ENCODE measurements at regions not wholly inside any gene's neighbourhood (a gene's known extent, or its start where the extent isn't known, plus 50 kb on each side); places are given as distances from the start of the nearest gene placed in this dataset.

DNA sequence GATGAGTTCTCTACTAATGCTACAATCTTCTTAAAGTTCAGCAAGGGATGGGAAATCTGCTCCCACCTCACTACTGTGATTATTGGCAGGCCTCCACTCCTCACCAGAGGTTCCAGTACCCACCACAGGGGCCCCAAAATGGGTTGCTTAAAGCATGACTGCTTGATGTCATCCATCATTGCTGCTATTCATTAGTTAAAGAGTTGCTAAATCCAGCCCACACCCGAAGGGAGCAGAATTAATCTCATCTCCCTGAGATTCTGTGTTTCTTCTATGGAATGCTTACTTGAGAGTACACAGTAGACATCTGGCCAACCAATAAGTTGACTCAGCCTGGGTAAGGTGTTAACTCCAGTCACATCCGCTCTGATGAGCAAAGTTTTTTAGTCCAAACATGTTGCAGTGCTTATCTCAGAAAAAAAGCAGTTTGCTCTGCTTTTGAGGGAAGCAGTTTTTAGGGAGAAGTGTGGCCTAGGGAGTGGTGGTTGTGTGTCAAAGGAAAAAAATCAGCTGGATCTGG is 690.2 kb upstream of the POU3F3 start:
- ATAC-seq (ENCODE audit: poor library complexity) = no peak
- CTCF ChIA-PET = no interaction called here
- H3K27ac Mint-ChIP-seq = no peak overlapping the region

DNA sequence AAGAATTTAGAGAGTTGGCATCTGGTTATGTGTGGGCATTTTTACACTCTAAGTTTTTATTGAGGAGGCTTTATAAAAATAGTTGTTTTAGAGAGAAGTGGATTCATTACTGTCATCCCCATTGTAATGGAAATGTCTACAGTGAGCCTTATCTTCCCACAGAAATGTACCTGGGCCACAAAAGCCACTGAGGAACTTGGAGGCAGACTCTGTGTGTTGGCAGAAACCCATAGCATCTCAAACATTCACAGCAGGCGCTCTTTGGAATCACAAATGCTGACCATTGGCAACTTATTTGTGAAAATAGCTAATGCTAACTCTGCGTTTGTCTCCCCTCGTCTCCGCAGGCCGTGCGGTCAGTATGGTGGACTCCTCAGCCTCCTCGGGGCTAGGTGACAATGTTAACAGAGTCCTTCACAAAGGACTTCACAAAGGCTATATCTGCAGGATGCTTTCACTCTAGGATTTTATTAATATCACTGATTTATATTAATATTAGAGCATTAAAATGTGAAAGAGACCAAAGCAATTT is 689.1 kb upstream of the POU3F3 start:
- TF ChIP-seq, protein P1, sequence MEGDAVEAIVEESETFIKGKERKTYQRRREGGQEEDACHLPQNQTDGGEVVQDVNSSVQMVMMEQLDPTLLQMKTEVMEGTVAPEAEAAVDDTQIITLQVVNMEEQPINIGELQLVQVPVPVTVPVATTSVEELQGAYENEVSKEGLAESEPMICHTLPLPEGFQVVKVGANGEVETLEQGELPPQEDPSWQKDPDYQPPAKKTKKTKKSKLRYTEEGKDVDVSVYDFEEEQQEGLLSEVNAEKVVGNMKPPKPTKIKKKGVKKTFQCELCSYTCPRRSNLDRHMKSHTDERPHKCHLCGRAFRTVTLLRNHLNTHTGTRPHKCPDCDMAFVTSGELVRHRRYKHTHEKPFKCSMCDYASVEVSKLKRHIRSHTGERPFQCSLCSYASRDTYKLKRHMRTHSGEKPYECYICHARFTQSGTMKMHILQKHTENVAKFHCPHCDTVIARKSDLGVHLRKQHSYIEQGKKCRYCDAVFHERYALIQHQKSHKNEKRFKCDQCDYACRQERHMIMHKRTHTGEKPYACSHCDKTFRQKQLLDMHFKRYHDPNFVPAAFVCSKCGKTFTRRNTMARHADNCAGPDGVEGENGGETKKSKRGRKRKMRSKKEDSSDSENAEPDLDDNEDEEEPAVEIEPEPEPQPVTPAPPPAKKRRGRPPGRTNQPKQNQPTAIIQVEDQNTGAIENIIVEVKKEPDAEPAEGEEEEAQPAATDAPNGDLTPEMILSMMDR (IDR thresholded peaks at IDR 0.05) = no peak
- no peaks in the 10 kb centered on the region for H3K27me3 Mint-ChIP-seq

More for the DNA sequence above, 690.2 kb upstream of the POU3F3 start:
- DNase-seq = no peak
- H3K36me3 ChIP-seq (ENCODE audit: insufficient read depth, low read length) = no peaks in the 10 kb centered on the region
- intact Hi-C loops (cut with DNase I, micrococcal nuclease) = no loop called here
- Mint-ChIP-seq H3K9me3 (no peaks in the 10 kb centered on the region), H3K27me3 (no peaks in the 10 kb centered on the region), H3K4me3 (no peak overlapping the region), H3K36me3 (ENCODE audit: low read depth) (no peaks in the 10 kb centered on the region), H3K4me1 (ENCODE audit: low read depth) (no peaks in the 10 kb centered on the region)
- H3K27me3 ChIP-seq (ENCODE audit: control insufficient read depth in 1 of 2, insufficient read depth in 2 of 2, low read length in 2 of 2) = no peaks in the 10 kb centered on the region
- H3K9me3 ChIP-seq (ENCODE audit: control insufficient read depth in 1 of 2, insufficient read depth in 1 of 2, low read length in 2 of 2) = peaks cover 0 to 5% of the 10 kb centered on the region in 2 experiments
- no peak overlapping the region for H3K27ac ChIP-seq (ENCODE audit: low read depth in 1 of 2, low read length in 2 of 2)
- no peak overlapping the region for H3K4me3 ChIP-seq (ENCODE audit: low read length)
- H3K4me1 ChIP-seq (ENCODE audit: insufficient read depth, low read length) = no peaks in the 10 kb centered on the region
- POLR2A ChIA-PET = no interaction called here
- TF ChIP-seq, protein P1 (IDR thresholded peaks at IDR 0.05) = no peak

DNA sequence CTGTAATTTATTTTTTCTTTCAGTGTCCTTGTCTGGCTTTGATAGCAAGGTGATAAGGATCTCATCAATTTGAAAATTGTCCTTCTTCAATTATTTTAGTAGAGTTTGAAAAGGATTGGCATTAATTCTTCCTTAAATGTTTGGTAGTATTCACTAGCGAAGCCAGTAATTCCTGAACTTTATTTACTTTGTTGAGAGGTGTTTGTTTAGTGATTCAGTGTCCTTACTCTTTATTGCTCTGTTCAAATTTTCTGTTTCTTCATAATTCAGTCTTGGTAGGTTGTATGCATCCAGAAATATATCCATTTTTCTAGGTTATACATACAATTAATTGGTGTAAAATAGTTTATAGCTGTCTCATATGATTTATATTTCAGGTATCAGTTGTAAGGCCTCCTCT is 676.7 kb upstream of the POU3F3 start:
- DNase-seq (no peak), ATAC-seq (ENCODE audit: poor library complexity) (no peak)
- Mint-ChIP-seq H3K4me3 (no peak overlapping the region), H3K4me1 (ENCODE audit: low read depth) (no peaks in the 10 kb centered on the region), H3K27ac (no peak overlapping the region), H3K36me3 (ENCODE audit: low read depth) (no peaks in the 10 kb centered on the region), H3K27me3 (no peaks in the 10 kb centered on the region), H3K9me3 (peaks cover 3% of the 10 kb centered on the region)
- Histone ChIP-seq H3K4me1 (ENCODE audit: insufficient read depth, low read length) (no peaks in the 10 kb centered on the region), H3K27me3 (ENCODE audit: control insufficient read depth in 1 of 2, insufficient read depth in 2 of 2, low read length in 2 of 2) (no peaks in the 10 kb centered on the region), H3K27ac (ENCODE audit: low read depth in 1 of 2, low read length in 2 of 2) (no peak overlapping the region), H3K4me3 (ENCODE audit: low read length) (no peak overlapping the region), H3K36me3 (ENCODE audit: insufficient read depth, low read length) (no peaks in the 10 kb centered on the region), H3K9me3 (ENCODE audit: control insufficient read depth in 1 of 2, insufficient read depth in 1 of 2, low read length in 2 of 2) (peaks cover 6 to 8% of the 10 kb centered on the region in 2 experiments)
- ChIA-PET CTCF (no interaction called here), POLR2A (no interaction called here)
- intact Hi-C loops (cut with DNase I, micrococcal nuclease) = no loop called here
- TF ChIP-seq, protein P1 (IDR thresholded peaks at IDR 0.05) = no peak

More for the DNA sequence above, 689.1 kb upstream of the POU3F3 start:
- Histone ChIP-seq H3K27me3 (ENCODE audit: control insufficient read depth in 1 of 2, insufficient read depth in 2 of 2, low read length in 2 of 2) (no peaks in the 10 kb centered on the region), H3K4me3 (ENCODE audit: low read length) (no peak overlapping the region), H3K36me3 (ENCODE audit: insufficient read depth, low read length) (no peaks in the 10 kb centered on the region), H3K9me3 (ENCODE audit: control insufficient read depth in 1 of 2, insufficient read depth in 1 of 2, low read length in 2 of 2) (peaks cover 0 to 5% of the 10 kb centered on the region in 2 experiments), H3K4me1 (ENCODE audit: insufficient read depth, low read length) (no peaks in the 10 kb centered on the region), H3K27ac (ENCODE audit: low read depth in 1 of 2, low read length in 2 of 2) (no peak overlapping the region)
- Mint-ChIP-seq H3K4me3 (no peak overlapping the region), H3K4me1 (ENCODE audit: low read depth) (no peaks in the 10 kb centered on the region), H3K9me3 (no peaks in the 10 kb centered on the region), H3K27ac (no peak overlapping the region), H3K36me3 (ENCODE audit: low read depth) (no peaks in the 10 kb centered on the region)
- ChIA-PET POLR2A (no interaction called here), CTCF (no interaction called here)
- DNase-seq (no peak), ATAC-seq (ENCODE audit: poor library complexity) (no peak)
- intact Hi-C loops (cut with DNase I, micrococcal nuclease) = no loop called here
